RWPE1 (cell line): ENCODE measurements at regions not wholly inside any gene's neighbourhood (a gene's known extent, or its start where the extent isn't known, plus 50 kb on each side); places are given as distances from the start of the nearest gene placed in this dataset.

Experiments used
- CTCF ChIA-PET: fragments of 350-600 bp; sonication (Branson Sonifier 250); formaldehyde crosslinking; extraction: SDS; loops from one replicate; lab custom pipeline; 2021; lab: Yijun Ruan, JAX
- POLR2A ChIA-PET: fragments of 400-600 bp; formaldehyde crosslinking; extraction: SDS; loops from one replicate; lab custom pipeline; 2020; ENCODE audit warnings: antibody characterized with exemption; ENCODE audit not compliant: low non-redundant PET; lab: Yijun Ruan, JAX
- DNase-seq: peaks from one replicate; pipeline ENCODE4 v3.0.0; 2012; ENCODE audit warnings: low spot score
- H3K27ac ChIP-seq: fragments of 450-650 bp; 2 replicates; pipeline ENCODE4 v1.5.1; 2017
- TF ChIP-seq, protein P1 (sequence below): fragments of 450-650 bp; conservative IDR thresholded peaks from 2 replicates; pipeline ENCODE4 v1.5.1; 2017; ENCODE audit warnings: low read depth, mild to moderate bottlenecking

DNA sequence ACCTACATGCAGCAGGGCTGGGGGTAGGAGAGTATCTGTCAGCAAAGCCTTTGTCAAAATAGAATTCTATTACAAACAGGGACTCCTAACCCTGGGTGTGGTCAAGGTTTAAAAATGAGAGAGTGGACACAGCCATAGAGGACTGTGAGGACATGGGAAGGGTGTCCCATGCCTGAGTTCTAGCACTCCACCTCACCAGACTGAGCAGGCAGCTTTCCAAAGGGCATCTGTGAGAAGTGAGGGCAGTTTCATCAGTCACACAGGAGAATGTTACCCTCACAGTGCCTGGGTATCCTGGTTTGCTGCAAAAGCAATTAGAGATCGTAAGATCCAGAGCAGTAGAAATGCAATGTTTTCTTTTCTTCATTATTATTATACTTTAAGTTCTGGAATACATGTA is 174.9 kb upstream of the UBL3 start:
- POLR2A ChIA-PET = no interaction called here
- TF ChIP-seq, protein P1, sequence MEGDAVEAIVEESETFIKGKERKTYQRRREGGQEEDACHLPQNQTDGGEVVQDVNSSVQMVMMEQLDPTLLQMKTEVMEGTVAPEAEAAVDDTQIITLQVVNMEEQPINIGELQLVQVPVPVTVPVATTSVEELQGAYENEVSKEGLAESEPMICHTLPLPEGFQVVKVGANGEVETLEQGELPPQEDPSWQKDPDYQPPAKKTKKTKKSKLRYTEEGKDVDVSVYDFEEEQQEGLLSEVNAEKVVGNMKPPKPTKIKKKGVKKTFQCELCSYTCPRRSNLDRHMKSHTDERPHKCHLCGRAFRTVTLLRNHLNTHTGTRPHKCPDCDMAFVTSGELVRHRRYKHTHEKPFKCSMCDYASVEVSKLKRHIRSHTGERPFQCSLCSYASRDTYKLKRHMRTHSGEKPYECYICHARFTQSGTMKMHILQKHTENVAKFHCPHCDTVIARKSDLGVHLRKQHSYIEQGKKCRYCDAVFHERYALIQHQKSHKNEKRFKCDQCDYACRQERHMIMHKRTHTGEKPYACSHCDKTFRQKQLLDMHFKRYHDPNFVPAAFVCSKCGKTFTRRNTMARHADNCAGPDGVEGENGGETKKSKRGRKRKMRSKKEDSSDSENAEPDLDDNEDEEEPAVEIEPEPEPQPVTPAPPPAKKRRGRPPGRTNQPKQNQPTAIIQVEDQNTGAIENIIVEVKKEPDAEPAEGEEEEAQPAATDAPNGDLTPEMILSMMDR = no peak
- CTCF ChIA-PET = no interaction called here
- H3K27ac ChIP-seq = no peak overlapping the region
- DNase-seq = no peak

DNA sequence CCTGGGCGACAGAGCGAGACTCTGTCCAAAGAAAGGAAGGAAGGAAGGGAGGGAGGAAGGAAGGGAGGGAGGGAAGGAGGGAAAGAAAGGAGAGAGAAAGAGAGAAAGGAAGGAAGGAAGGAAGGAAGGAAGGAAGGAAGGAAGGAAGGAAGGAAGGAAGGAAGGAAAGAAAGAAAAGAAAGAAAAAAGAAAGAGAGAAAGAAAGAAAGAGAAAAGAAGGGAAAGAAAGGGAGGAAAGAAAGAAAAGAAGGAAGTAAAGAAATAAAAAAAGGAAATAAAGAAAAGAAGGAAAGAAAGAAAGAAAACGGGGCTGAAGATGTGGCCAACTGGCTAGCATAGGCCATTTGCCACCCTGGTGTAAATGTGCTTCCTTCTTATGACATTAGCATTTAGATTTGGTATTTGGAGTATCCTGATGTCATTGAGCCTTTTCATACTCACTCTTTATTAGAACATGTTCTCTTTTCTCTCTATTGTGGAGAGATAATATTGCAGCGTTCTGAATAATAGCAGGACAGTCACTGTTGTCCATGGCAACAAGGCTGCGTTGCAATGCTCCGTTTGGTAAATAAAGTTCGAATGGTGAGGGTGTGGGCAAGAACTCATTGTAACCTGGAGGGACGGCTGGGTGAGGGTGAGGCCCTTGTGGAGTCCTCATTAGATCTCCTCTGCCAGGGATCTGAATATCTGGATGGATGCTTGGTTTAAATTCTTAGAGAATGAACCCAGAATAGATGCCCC is 173.9 kb upstream of the UBL3 start:
- DNase-seq = no peak
- H3K27ac ChIP-seq = no peak overlapping the region
- TF ChIP-seq, protein P1 = no peak
- ChIA-PET POLR2A (no interaction called here), CTCF (no interaction called here)

DNA sequence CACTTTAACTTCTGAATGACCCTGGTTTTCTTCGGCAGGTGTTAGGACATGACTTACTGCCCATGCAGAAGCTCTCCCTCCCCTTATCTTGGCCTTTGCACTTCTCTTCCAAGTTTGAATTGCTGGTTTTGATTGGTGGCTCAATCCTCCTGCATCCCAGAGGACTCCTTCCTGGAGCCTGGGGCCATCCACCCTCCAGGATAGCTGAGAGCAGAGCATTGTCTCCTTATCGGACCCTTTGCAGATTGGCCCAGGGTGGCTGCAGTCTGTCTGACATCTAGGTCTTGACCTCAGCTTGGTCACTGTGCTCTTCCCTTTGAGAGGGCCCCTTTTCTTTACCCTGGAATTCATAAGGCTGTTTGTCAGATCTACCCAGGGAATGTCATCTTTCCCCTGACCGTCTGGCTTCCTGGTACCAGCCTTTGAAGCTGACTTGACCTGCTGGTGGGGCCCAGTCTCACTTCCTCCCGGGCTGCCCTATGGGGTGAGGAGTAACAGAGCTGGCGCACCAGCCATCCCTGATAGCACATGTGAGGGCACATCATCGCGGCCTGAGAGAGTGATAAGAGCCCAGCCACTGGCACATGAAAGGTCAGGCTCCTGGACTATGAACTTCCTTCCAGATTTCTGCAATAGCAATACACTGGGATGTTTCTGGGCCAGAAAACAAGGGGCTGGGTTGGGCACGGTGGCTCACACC is 172.9 kb upstream of the UBL3 start:
- CTCF ChIA-PET = no interaction called here
- DNase-seq = no peak
- POLR2A ChIA-PET = no interaction called here
- no peak overlapping the region for H3K27ac ChIP-seq
- TF ChIP-seq, protein P1 = no peak

DNA sequence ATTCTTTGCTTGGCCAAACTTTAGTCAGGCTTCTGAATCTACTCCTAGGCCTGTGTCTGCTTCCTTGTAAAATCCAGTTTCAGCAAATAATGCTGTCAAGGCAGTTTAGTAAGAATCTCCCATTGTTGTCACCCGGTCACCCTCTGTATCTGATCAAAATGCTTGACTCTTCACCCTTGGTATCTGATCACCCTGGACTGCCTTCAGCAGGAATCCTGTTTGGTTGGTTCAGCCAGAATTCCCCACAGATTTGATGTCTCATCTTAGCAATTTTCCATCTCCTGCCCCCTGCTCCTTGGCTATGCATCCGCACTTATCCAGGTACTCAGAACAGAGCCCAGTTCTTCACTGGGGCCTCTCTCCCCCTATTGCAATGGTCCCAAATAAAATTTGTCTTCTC is 172.4 kb upstream of the UBL3 start:
- CTCF ChIA-PET = no interaction called here
- DNase-seq = no peak

DNA sequence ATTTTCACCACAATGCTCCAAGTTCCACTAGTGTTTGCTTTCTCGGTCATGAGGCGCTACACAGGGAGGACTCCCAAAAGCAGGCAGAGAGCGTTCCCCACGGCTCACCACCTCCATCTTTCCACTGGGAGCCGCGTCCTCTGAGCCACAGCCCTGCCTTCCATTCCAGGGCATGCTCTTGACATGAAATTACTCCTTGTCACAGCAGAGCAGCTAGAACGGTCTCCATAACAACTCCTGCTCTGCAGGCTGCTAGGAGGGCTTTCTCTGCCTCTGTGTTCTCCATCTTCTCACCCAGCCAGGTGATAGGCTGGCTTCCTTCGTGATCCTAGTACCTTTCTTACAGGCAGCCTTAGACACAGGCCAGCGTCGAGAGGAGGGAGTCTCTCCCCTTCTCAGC is 171.8 kb upstream of the UBL3 start:
- CTCF ChIA-PET = no interaction called here

More for the DNA sequence above, 172.4 kb upstream of the UBL3 start:
- no peak overlapping the region for H3K27ac ChIP-seq
- POLR2A ChIA-PET = no interaction called here
- TF ChIP-seq, protein P1 = no peak

DNA sequence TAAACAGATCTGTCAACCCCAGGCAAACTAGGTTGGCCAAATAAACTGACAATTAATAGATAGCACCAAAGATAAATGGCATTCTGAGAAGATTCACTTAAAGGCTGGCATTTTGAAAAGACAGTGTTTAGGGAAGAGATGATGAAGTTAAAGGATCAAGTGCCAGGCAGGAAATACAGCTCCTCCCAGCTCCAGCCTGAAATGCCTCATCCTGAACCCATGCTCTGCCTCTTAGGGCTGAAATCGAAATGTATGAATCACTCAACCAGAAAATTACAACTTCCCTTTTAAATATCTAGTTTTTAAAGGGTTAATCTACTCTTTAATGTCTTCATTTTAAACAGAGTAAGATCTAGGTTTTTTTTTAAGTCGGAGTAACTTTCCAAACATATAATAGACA is 171.2 kb upstream of the UBL3 start:
- POLR2A ChIA-PET = no interaction called here
- TF ChIP-seq, protein P1 = no peak
- H3K27ac ChIP-seq = no peak overlapping the region
- DNase-seq = no peak
- CTCF ChIA-PET = interaction anchor here (0.6 kb wide), 1 partner anchor 51 kb away, joined by 3 read pairs; no protein-coding TSS in a partner anchor

More for the DNA sequence above, 171.8 kb upstream of the UBL3 start:
- DNase-seq = no peak
- H3K27ac ChIP-seq = no peak overlapping the region
- POLR2A ChIA-PET = no interaction called here
- TF ChIP-seq, protein P1 = no peak
